Activated CD4-positive, alpha-beta T cell treated with anti-CD3 and anti-CD28 coated beads for 36 hours (primary cell): ENCODE measurements at regions not wholly inside any gene's neighbourhood (a gene's known extent, or its start where the extent isn't known, plus 50 kb on each side); places are given as distances from the start of the nearest gene placed in this dataset.
"Not testable (repeated sequence)": the region's sequence is repeated elsewhere in the genome, so short reads cannot be mapped to it uniquely, and the experiment has no call there.

Experiments used
- ATAC-seq: fragments of 200-7000 bp; cut with Tn5 transposase; one replicate; pipeline ENCODE4 v1.10.0; 2021; ENCODE audit warnings: mild to moderate bottlenecking, moderate library complexity
- CTCF ChIA-PET: fragments of 350-600 bp; sonication (Branson Sonifier 250); formaldehyde crosslinking; loops from one replicate; lab custom pipeline; 2021; ENCODE audit warnings: antibody characterized with exemption; lab: Charles Lee
- POLR2A ChIA-PET: fragments of 350-600 bp; sonication (Branson Sonifier 250); formaldehyde crosslinking; loops from one replicate; lab custom pipeline; 2021; ENCODE audit warnings: antibody characterized with exemption, inconsistent platforms; lab: Charles Lee
- DNase-seq: peaks from one replicate; pipeline ENCODE4 v3.0.0-alpha.2; 2020
- H3K27ac Mint-ChIP-seq: one replicate; pipeline ENCODE4 v1.8.0; 2021; ENCODE audit warnings: mixed read lengths
- H3K27me3 Mint-ChIP-seq: one replicate; pipeline ENCODE4 v1.8.0; 2021; ENCODE audit warnings: mixed read lengths
- H3K36me3 Mint-ChIP-seq: one replicate; pipeline ENCODE4 v1.8.0; 2021; ENCODE audit warnings: low read depth, mixed read lengths
- H3K4me1 Mint-ChIP-seq: one replicate; pipeline ENCODE4 v1.8.0; 2021; ENCODE audit warnings: mixed read lengths
- H3K4me3 Mint-ChIP-seq: one replicate; pipeline ENCODE4 v1.8.0; 2021; ENCODE audit warnings: mild to moderate bottlenecking, moderate library complexity, mixed read lengths
- H3K9me3 Mint-ChIP-seq: one replicate; pipeline ENCODE4 v1.8.0; 2021; ENCODE audit warnings: low read depth, mixed read lengths
- intact Hi-C, 2 experiments: fragments of 100-400 bp; cut with DNase I in 1 of 2; cut with micrococcal nuclease in 1 of 2; formaldehyde crosslinking; loops; one replicate each; pipeline versions ENCODE4 v1.14.2 to v1.15.1; 2022 to 2024; cut with DNase I, micrococcal nuclease

DNA sequence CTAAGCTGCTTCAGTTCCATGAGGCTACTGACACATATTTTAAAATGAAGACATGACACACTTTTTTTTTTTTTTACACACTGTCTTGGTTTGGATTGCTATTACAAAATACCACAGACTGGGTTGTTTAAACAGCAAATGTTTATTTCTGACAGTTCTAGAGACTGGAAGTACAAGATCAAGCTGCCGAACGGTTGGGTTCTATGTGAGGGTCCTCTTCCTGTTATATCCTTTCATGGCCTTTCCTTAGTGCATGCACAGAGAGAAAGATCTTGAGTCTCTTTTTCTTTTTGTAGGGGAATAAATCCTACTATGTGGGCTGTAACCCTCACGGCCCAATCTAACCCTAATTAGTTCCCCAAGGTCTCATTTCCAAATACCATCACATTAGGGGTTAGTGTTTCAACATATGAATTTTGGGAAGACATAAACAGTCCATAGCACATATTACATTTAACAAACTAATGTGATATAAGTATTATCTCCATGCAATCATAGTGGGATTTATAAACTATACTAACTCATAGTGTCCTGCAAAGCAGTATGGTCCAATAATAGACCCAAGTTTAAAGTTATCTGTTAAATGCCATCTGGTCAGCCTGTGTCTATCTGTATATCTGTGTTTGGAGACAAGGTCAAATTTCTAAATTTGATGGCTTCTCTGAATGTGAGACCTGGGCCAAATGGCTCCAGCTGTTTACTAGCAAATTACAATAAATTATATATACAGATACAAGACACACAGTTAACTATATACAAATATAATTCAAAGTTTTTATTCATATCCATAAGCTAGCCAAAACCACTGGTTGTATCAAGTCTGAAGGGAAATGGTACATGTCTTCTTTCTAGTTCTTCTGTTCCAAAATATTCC lies 90.3 kb upstream of the NREP start:
- H3K36me3 Mint-ChIP-seq = no peaks in the 10 kb centered on the region
- H3K27me3 Mint-ChIP-seq = no peaks in the 10 kb centered on the region
- ATAC-seq (no peak), DNase-seq (no peak)
- H3K27ac Mint-ChIP-seq = no peak overlapping the region
- POLR2A ChIA-PET = no interaction called here
- intact Hi-C loops = no loop called here
- no peaks in the 10 kb centered on the region for H3K9me3 Mint-ChIP-seq
- H3K4me1 Mint-ChIP-seq = no peaks in the 10 kb centered on the region
- no peak overlapping the region for H3K4me3 Mint-ChIP-seq
- CTCF ChIA-PET = interaction anchor here (0.9 to 1.6 kb wide), 2 partner anchors 7 to 216 kb away, joined by 3 to 4 read pairs; no protein-coding TSS in a partner anchor

DNA sequence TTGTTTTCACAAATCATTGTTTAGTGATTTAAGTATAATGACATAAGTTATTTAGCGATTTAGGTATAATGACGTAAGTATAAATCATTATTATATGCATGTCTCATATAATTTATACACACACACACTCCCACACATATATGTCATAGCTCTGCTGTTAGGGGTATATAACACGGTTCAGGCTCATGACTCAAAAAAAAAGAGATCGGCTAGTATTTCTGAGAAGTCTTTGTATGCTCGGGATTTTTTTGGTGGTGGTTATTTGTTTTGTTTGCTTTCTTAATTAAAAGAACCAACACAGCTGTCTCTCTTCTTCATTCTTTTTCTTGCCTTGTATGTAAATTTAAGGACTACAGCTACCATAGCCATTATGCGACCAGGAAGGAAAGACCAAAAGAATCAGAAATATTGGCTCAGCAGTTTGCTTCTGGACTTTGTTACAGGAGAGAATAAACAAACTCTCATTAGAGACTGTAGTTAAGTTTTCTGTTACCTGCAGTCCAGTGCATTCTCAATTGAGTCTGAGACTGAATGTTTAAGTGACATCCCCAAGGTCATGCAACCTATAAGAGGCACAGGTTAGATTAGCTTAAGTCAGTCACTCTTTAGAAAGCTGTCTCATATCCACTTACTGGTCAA lies 83.2 kb upstream of the NREP start:
- H3K4me1 Mint-ChIP-seq = no peaks in the 10 kb centered on the region
- H3K4me3 Mint-ChIP-seq = no peak overlapping the region
- H3K36me3 Mint-ChIP-seq = no peaks in the 10 kb centered on the region
- DNase-seq = no peak
- ATAC-seq = no peak
- H3K27ac Mint-ChIP-seq = no peak overlapping the region
- no peaks in the 10 kb centered on the region for H3K9me3 Mint-ChIP-seq
- POLR2A ChIA-PET = no interaction called here
- intact Hi-C loops = no loop called here
- CTCF ChIA-PET = interaction anchor here (1.6 kb wide), 1 partner anchor 10 kb away, joined by 4 read pairs; no protein-coding TSS in a partner anchor
- no peaks in the 10 kb centered on the region for H3K27me3 Mint-ChIP-seq

DNA sequence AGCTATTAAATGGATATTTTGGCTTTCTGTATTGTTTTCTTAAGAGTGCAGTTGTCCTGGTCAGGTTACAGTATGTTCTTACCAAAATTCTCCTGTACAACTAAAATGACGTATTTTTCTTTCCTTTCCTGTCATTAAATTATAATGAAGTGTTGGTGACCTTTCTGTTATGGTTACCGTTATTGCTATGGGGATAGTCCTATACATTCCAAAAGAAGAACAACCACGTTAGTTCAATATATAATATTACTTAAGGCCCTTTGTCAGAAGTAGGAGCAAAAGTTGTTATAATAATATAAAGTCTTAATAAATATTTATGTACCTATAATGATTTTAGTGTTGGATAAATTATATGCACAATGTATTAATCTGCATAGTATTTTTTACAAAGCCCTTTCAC lies 82.4 kb upstream of the NREP start:
- intact Hi-C loops = loop anchor here in 1 of 2 experiments (5.0 kb wide), 2 partner anchors 287 to 308 kb away; no protein-coding TSS in a partner anchor
- DNase-seq (no peak), ATAC-seq (no peak)
- Mint-ChIP-seq H3K4me3 (no peak overlapping the region), H3K9me3 (no peaks in the 10 kb centered on the region), H3K27ac (no peak overlapping the region), H3K27me3 (no peaks in the 10 kb centered on the region), H3K4me1 (no peaks in the 10 kb centered on the region), H3K36me3 (no peaks in the 10 kb centered on the region)
- ChIA-PET CTCF (interaction anchor here (1.6 kb wide), 1 partner anchor 11 kb away, joined by 4 read pairs; no protein-coding TSS in a partner anchor), POLR2A (no interaction called here)

DNA sequence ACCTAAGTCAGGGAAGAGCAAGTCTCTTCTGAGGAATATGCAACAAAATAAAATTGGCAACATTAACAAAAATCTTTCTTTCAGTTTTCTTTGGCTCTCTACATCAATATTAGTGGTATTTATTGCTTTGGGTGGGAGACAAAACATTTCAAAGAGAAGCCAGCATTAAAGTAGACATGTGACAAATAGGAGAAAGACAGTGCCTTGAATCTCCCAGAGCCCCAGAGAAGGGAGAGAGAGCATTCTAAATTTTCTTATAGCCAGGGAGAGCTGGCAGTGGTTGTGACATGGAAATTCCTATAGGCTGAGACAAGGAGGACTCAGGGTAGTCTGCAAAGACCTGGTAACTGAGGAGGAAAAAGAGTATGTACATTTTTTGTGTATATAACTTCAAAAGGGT lies 79.4 kb upstream of the NREP start:
- no peak for ATAC-seq
- no peaks in the 10 kb centered on the region for H3K9me3 Mint-ChIP-seq
- intact Hi-C loops = loop anchor here in 1 of 2 experiments (5.0 kb wide), 2 partner anchors 284 to 311 kb away; no protein-coding TSS in a partner anchor

DNA sequence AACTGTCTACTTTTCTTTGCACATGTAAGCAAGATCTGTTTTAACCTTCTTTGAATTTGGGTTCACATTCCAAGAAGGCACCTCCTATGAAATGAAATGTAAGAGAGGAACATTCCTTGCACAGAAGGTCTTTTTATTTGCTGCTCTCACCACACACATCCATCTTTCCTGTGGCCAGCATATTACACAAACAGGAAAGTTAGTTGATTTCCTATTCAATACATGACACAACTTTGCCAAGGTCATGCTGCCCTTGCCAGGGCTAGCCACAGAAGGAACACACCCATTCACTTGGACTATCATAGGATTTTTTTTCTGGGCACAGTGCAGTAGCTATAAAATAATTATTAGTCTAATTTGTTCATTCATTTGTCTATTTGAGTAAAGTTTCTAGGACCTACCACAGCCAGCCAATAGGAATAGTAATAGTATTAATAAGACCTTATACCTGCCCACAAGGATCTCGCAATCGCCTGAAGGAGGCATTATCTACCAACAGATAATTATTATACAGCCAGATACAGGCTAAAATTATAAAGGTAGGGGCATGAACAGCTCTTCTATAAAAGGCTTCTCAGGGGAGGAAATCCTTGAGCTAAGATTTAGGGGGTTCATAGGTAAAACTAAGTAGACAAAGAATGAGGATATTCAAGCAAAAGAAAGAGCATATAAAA lies 78.1 kb upstream of the NREP start:
- CTCF ChIA-PET = no interaction called here
- ATAC-seq = no peak
- Mint-ChIP-seq H3K27ac (no peak overlapping the region), H3K4me3 (no peak overlapping the region), H3K27me3 (no peaks in the 10 kb centered on the region), H3K4me1 (no peaks in the 10 kb centered on the region), H3K36me3 (no peaks in the 10 kb centered on the region), H3K9me3 (no peaks in the 10 kb centered on the region)
- intact Hi-C loops = loop anchor here in 1 of 2 experiments (5.0 kb wide), 2 partner anchors 283 to 312 kb away; no protein-coding TSS in a partner anchor
- no peak for DNase-seq
- POLR2A ChIA-PET = no interaction called here

More for the DNA sequence above, 79.4 kb upstream of the NREP start:
- DNase-seq = no peak
- no peaks in the 10 kb centered on the region for H3K27me3 Mint-ChIP-seq
- CTCF ChIA-PET = no interaction called here
- H3K4me3 Mint-ChIP-seq = no peak overlapping the region
- H3K36me3 Mint-ChIP-seq = no peaks in the 10 kb centered on the region
- H3K4me1 Mint-ChIP-seq = no peaks in the 10 kb centered on the region
- H3K27ac Mint-ChIP-seq = no peak overlapping the region
- POLR2A ChIA-PET = no interaction called here

DNA sequence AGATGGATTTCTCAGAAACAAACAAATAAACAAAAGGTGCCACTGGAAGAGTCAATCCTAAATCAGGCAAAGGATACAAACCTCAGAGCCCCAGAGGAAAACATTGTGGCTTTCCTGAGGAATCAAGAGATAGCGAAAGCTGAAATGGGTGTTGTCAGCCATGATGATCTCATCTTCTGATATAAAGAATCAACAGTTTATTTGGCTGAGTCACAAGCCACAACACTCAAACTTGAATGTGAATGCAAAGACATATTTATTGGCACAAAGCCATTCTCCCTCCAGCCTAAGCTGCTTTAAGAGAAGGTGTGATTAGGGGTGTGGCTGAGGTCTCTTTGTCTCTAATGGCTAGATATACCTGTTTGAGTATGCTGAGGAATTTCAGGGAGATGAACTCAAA lies 73.3 kb upstream of the NREP start:
- Mint-ChIP-seq H3K27me3 (no peaks in the 10 kb centered on the region), H3K36me3 (no peaks in the 10 kb centered on the region), H3K9me3 (no peaks in the 10 kb centered on the region), H3K27ac (no peak overlapping the region), H3K4me1 (no peaks in the 10 kb centered on the region), H3K4me3 (no peak overlapping the region)
- ATAC-seq = no peak
- ChIA-PET CTCF (interaction anchor here (0.7 kb wide), 1 partner anchor 166 kb away, joined by 3 read pairs; no protein-coding TSS in a partner anchor), POLR2A (no interaction called here)
- DNase-seq = no peak
- intact Hi-C loops = no loop called here

DNA sequence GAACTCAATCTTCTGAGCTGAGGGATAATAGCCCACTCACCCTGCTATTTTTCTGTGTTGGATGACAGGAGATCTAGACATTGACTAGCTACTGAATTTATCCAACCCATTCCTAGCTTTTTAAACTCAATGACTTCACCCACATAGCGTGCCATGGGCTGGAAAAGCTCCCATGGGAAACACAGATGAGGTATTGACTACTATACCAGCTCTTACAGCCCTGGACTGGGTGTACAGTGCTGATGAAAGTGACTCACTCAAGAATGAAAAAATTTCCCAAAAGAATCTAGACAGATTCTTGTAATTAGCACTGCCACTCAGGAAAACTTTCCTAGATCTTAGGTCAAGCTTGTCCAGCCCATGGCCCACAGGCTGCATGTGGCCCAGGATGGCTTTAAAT lies 72.7 kb upstream of the NREP start:
- CTCF ChIA-PET = interaction anchor here (0.7 to 1.0 kb wide), 2 partner anchors 10 to 165 kb away, joined by 3 to 6 read pairs; no protein-coding TSS in a partner anchor

DNA sequence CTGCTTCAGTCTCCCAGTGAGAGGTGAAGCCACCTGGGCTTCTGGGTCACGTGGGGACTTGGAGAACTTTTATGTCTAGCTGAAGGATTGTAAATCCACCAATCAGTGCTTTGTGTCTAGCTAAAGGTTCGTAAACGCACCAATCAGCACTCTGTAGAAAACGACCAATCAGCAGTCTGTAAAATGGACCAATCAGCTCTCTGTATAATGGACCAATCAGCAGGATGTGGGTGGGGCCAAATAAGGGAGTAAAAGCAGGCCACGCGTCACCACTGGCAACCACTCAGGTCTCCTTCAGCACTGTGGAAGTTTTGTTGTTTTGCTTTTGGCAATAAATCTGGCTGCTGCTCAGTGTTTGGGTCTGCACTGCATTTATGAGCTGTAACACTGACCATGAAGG lies 69.1 kb upstream of the NREP start:
- no peaks in the 10 kb centered on the region for H3K4me1 Mint-ChIP-seq
- no peak overlapping the region for H3K27ac Mint-ChIP-seq
- H3K9me3 Mint-ChIP-seq = no peaks in the 10 kb centered on the region
- no peak for DNase-seq
- ATAC-seq = no peak
- intact Hi-C loops = no loop called here
- ChIA-PET CTCF (interaction anchor here (0.7 to 1.2 kb wide), 2 partner anchors 16 to 33 kb away, joined by 3 to 4 read pairs; no protein-coding TSS in a partner anchor), POLR2A (no interaction called here)
- no peaks in the 10 kb centered on the region for H3K27me3 Mint-ChIP-seq
- H3K4me3 Mint-ChIP-seq = no peak overlapping the region
- H3K36me3 Mint-ChIP-seq = no peaks in the 10 kb centered on the region

More for the DNA sequence above, 72.7 kb upstream of the NREP start:
- ATAC-seq (no peak), DNase-seq (no peak)
- intact Hi-C loops = no loop called here
- H3K27me3 Mint-ChIP-seq = no peaks in the 10 kb centered on the region
- H3K27ac Mint-ChIP-seq = no peak overlapping the region
- H3K4me3 Mint-ChIP-seq = no peak overlapping the region
- POLR2A ChIA-PET = no interaction called here
- no peaks in the 10 kb centered on the region for H3K36me3 Mint-ChIP-seq
- no peaks in the 10 kb centered on the region for H3K9me3 Mint-ChIP-seq
- no peaks in the 10 kb centered on the region for H3K4me1 Mint-ChIP-seq

DNA sequence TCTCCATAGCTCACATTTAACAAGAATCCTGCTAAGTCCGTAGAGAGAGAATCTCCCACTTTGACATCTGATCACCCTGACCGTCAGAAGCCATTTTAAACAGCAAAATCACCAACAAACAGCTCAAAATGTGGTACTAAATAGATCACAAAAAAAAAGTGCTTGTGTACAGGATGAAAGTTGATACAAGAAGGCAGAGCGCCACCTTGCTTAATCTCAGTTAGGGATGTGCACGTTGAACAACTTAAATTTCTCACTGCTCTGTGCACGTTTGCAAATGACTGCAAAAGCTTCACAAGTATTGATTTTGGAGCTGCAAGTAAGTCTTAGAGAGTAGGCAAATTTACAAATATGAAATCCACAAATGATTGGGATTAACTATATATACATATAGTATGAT lies 63.1 kb upstream of the NREP start:
- intact Hi-C loops = no loop called here
- DNase-seq (no peak), ATAC-seq (no peak)
- ChIA-PET CTCF (interaction anchor here (0.7 to 1.6 kb wide), 3 partner anchors 10 to 63 kb away, joined by 3 to 6 read pairs (median 3); partner anchors contain the start of gene NREP), POLR2A (no interaction called here)
- Mint-ChIP-seq H3K27ac (no peak overlapping the region), H3K4me3 (no peak overlapping the region), H3K4me1 (no peaks in the 10 kb centered on the region), H3K36me3 (no peaks in the 10 kb centered on the region), H3K9me3 (peaks cover 10% of the 10 kb centered on the region), H3K27me3 (no peaks in the 10 kb centered on the region)

DNA sequence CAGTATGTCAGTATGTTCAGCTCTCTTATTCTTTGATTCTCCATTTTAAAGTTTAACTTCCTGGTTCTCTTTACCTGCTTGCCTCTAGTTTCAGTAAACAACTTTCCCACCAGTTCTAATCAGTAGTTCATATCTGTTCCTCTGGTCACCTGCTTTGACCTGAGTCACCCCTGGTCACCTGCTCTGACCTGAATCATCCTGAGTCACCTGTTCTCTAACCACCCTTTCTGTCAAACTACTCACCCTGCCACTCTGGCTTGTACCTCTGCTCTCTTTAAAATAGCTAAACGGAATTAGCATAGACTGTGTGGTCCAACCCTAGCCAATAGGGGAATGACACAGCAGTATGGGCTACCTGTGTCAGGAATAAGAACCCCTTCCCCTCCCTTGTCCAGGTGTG lies 62.0 kb upstream of the NREP start:
- DNase-seq, H3K4me1 Mint-ChIP-seq, H3K27me3 Mint-ChIP-seq, H3K36me3 Mint-ChIP-seq, H3K27ac Mint-ChIP-seq, POLR2A ChIA-PET, H3K4me3 Mint-ChIP-seq, CTCF ChIA-PET, ATAC-seq, H3K9me3 Mint-ChIP-seq, intact Hi-C loops: not testable (repeated sequence)

DNA sequence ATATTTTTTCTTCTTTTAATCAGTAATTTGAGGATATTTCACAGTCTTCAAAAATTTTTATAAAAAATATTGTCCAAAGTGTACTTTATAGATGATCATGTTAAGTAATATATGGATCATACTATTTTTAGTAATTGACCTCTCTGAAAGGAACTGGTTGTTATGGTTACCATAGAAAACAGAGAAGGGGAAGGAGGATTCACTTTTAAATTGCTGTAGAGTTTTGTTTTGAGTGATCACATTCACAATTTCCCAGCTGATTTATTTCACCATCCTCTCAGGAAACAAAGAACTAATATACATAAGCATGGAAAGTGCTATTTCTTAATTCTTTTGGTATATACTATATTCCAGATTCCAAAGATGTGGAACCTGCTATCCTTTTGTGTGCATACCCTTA lies 56.5 kb upstream of the NREP start:
- no peak for ATAC-seq
- CTCF ChIA-PET = no interaction called here
- intact Hi-C loops = no loop called here
- DNase-seq = no peak
- Mint-ChIP-seq H3K36me3 (no peaks in the 10 kb centered on the region), H3K27me3 (peaks cover 2% of the 10 kb centered on the region), H3K4me3 (no peak overlapping the region), H3K9me3 (no peaks in the 10 kb centered on the region), H3K27ac (no peak overlapping the region), H3K4me1 (no peaks in the 10 kb centered on the region)
- POLR2A ChIA-PET = no interaction called here
